GM18909 (cell line): ENCODE measurements at regions not wholly inside any gene's neighbourhood (a gene's known extent, or its start where the extent isn't known, plus 50 kb on each side); places are given as distances from the start of the nearest gene placed in this dataset.

Experiments used
- ATAC-seq: cut with Tn5 transposase; IDR thresholded peaks from one replicate; pipeline ENCODE4 v1.9.1; 2021; ENCODE audit warnings: mild to moderate bottlenecking; ENCODE audit not compliant: unreplicated experiment, poor library complexity

GRCh38 chr2:45257820-45258219 is 248.6 kb upstream of the SIX2 start:
- no peak for ATAC-seq

DNA sequence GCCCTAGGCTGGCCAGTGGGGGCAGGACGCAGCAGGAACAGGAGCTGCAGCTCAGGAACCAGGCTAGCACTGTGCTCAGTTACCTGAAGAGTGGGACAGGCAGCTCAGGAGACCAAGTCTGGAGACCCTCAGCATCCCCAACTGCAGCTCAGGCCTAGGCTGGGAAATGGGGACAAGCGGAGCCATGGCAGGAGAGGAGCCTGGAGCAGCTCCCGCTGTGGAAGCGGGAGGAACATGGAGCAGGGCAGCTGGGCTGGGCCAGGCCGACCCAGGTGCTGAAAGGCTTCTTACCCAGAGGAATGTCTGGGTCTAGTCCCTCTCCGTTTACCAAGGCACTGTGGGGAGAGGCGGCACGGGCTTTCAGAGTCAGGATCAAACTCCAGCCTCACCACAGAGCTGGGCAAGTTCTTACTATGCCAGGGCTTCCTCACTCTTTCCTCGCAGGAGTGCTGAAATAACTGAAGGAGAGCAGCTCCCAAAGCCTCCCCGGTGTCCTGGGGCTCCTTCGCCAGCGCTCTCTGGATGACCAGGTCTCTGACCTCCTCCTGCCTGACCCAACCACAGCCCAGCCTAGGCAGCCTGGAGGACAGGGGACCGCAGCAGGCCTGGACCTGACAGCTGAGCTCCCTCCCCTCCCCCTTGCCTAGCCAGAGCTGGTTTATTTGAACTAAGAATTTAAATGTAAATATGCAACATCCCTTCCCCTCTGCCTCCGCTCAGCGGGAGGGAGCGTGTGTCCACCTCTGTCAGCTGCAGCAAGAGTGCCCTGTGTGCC is 247.8 kb upstream of the SIX2 start:
- ATAC-seq: no peak

DNA sequence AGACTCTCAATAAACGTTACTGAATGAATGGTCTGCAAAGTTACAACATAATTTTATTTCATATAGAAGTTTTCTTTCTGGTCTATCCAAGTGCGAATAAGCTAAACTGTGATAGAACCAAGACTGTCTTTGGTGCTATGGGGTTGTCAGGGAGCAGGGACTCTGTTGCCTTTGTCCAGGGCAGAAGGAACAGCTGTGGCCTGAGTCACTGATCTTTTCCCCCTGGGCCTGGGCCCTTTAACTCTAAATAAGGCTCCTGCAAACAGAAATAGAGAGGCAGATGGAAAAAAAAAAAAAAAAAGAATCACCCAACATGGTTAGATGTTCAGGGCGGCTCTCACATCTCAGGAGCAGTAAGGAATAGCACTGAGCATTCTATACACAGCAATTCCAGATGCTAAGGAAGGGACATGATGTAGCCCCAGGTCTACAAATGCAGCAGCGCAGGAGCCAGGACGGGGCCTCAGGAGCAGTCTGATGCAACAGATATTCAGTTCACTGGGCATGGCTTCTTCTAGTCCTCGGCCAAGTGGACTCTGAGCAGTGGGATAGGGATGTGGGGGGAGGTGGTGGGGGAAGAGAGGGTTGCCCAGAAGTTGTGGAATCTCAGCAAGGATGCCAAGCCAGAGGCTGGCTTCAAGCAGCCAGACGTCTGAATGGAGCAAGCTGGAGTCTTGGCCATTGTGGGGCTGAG is 247.1 kb upstream of the SIX2 start:
- ATAC-seq: no peak

DNA sequence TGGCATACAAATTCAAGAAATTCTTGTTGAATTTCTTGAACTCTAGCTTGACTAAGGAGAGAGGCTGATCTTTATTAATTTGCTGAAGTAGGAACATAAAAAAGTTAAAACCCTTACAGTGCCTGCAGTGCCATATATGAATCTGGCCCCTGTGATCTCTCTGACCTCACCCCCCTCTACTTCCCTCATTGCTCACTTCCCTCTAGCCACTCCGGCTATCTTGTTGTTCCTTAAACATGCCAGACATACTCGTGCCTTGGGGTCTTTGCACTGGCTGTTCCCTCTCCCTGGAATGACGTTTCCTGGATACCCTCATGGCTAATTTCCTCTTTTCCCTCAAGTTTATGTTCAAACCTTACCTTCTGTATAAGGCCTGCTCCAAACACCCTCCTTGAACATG is 246.3 kb upstream of the SIX2 start:
- ATAC-seq: no peak

GRCh38 chr2:45254025-45254424 is 244.8 kb upstream of the SIX2 start:
- no peak for ATAC-seq

GRCh38 chr2:45253151-45253550 is 243.9 kb upstream of the SIX2 start:
- ATAC-seq: no peak

GRCh38 chr2:45250176-45250575 is 240.9 kb upstream of the SIX2 start:
- ATAC-seq: no peak

DNA sequence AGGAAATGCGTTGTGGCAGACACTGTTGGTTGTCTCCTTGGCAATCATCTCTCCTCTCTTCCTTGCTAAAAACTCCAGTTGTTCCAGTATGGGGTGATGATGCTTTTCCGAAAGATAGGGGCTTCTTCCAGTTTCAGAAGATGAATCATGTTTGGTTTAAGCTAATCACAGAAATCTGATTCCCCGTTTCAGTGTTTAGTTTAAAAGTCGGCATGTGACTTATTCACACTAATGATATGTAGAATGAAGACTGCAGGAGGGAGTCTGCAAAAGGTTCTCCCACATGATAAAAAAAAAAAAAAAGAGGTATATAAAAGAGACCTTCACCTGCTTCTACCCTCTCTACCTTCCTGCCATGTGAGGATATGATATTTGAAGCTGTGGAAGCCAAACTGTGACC is 239.0 kb upstream of the SIX2 start:
- no peak for ATAC-seq

- no peak for ATAC-seq
These were observed 235.7 kb upstream of the SIX2 start for GRCh38 chr2:45244928-45245327.

- no peak for ATAC-seq
These were observed 233.0 kb upstream of the SIX2 start for GRCh38 chr2:45242161-45242741.

GRCh38 chr2:45241061-45241561 is 231.9 kb upstream of the SIX2 start:
- ATAC-seq: no peak

DNA sequence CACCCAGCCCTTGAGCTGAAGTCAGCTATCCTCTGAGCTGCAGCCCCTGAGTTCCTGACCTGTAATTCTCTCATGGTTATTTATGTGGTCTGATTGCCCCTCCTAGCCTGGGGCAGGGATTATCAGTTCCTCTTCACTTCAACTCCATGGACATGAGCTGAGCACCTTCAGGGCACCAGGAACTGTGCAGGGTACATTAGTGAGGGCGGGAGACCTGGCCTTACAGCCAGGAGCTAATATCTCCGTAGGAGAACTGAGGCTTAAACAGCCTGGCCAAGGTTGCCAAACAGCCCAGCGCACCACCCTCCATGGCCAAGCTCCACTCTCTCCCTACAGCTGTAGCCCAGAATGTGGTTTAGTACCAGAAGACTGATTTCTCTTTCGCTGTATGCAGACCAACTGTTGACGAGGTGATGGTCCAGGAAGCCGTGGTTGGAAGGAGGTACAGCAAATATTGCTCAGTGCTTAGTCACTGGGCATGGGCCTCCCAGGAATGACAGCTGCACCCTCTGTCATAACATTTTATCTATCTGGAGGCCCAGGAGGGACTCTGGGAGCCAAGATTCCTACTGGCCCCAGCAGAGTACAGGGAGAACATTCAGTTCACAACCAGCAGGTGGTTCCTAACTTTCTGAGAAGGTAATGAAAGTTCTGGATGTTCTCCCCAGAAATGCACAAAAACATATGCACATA is 228.7 kb upstream of the SIX2 start:
- no peak for ATAC-seq

GRCh38 chr2:45237128-45237527 is 227.9 kb upstream of the SIX2 start:
- no peak for ATAC-seq

DNA sequence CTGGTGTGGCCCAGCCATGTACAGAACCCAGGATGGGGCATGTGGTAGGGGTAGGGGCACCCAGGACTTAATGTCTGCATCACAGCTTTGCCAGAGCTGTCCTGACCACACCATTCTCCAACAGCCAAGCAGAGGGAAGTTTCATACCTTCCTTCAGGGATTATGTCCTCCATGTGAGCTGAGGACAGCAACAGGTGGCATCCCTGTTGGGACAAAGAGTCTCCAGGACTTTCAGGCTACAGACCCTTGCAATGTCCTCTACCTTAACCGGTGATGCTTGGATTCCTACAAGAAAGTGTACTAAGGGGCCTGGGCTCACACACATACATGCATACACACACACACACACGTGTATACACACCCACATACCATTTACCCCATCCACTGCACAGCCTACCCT is 227.0 kb upstream of the SIX2 start:
- no peak for ATAC-seq

DNA sequence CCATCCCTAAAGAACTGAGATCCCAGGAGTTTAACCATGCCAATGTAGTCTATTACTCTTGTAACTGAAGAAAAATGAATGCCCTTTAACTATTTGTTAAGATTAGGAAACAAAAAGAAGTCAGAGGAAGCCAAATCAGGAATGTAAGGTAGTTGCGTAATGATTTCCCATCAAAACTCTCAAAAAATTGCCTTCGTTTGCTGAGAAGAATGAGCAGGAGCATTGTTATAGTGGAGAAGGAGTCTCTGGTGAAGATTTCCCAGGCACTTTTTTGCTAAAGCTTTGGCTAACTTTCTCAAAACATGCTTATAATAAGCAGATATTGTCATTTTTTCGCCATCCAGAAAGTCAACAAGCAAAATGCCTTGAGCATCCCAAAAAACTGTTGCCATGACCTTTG is 224.0 kb upstream of the SIX2 start:
- no peak for ATAC-seq

GRCh38 chr2:45232818-45233217 is 223.6 kb upstream of the SIX2 start:
- no peak for ATAC-seq

DNA sequence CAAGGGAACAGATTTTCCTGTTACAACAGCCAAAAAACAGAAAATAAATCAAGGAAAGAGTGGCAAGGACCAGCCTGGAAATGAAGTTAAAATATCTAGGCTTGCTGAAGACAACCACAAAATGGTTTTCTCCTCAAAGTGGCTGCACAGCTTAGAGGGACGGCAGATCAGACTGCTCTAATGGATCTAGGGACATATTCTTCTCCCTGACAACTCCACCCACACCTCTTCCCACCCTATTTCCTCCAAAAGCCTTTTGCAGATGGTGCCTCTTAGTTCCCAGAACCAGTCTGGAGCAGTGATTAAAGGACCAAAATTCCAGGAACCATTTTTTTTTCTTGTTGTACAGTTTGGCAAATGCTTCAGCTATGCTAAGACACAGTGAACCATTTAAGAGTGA is 220.2 kb upstream of the SIX2 start:
- ATAC-seq: no peak

DNA sequence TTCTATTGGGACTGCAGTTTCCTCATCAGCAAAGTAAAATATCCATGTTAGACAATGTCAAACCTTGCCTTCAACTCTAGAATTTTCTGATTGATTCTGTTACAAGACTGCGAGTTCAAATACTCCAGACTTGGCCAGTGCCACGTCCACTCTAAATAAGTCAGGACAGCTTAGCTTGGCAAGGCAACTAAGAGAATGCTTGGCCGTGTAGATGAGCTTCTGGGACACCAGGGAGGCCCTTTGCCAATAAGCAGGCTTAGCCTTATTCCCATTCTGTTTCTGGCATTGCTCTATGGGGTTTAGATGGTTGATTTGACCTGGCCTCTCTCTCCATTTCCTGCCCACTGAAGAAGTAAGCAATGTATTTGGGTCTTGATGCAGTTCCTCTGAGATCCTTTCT is 218.1 kb upstream of the SIX2 start:
- ATAC-seq: no peak

DNA sequence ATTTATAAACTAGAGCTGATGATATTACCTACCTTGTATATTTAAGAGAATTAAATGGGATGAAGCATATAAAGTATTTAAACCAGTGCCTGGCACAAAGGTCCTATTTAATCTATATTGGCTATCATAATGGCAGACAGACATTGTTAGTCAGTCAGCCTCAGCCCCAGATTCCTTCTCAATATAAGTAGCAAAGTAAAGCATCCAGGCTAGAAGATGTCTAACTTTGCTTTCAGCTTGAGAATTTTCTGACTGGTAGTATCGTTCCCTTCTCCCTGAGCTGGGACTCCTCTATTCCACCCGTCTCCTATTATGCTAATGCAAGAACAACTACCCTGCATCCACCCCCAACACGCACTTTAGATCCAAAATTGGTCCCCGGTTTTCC is 215.7 kb upstream of the SIX2 start:
- ATAC-seq: no peak

DNA sequence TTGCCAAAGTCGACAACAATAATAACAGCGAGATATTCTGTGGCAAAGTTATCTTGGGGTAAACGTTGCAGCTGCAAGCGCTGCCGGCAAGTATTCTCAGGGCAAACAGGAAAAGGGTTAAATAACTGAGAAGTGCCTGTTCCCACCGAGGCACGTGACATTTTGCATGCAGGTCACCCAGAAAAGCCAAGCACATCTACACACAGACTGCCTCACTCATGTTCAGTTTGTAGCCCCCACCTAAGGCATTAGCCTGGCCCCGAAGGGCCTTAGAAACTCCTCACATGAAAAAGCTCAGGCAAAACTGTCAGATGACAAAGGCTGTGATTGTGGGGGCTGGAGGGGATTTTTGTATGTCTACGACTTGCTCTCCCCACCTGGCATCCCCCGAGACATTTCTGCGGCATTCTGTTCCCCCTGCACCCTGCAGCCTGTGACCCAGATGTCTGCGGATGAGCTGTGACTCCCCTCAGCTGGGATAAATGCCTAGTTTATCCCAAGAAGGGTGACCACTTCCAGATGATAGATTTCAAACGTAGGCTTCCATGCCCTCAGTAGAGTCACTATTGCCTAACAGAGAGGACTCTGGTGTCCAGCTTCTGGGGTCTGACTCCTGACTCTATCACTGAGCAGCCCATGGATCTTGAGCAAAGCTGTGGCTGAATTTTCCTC is 215.2 kb upstream of the SIX2 start:
- no peak for ATAC-seq
